ENCODE measurements at regions not wholly inside any gene's neighbourhood (a gene's known extent, or its start where the extent isn't known, plus 50 kb on each side); places are given as distances from the start of the nearest gene placed in this dataset.

DNA sequence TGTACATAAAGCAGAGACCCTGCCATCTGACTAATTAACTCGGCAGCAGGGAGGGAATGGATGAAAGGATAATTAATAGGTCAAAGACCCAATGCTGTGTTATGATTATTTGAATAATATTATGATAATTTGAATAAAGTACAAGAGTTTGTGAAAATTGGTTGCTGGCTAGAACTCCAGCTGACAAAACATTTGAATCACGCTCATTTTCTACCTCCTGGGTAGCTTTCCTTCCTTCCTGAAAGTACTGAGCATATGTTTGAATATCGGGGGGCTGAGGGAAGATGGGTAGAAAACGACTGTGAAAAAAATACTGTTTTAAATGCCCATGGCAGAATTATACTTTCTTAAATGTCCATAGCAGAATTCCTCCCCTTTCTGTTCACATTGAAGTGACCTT is 243.6 kb upstream of the RBMS1 start:
- no peak for TF ChIP-seq GATA2 (IDR thresholded peaks at IDR 0.05; ENCODE audit: low read depth, low read length)
- no peak for TF ChIP-seq GATA3 (IDR thresholded peaks at IDR 0.05; ENCODE audit: low read depth, low read length)
